ENCODE measurements at regions not wholly inside any gene's neighbourhood (a gene's known extent, or its start where the extent isn't known, plus 50 kb on each side); places are given as distances from the start of the nearest gene placed in this dataset.

DNA sequence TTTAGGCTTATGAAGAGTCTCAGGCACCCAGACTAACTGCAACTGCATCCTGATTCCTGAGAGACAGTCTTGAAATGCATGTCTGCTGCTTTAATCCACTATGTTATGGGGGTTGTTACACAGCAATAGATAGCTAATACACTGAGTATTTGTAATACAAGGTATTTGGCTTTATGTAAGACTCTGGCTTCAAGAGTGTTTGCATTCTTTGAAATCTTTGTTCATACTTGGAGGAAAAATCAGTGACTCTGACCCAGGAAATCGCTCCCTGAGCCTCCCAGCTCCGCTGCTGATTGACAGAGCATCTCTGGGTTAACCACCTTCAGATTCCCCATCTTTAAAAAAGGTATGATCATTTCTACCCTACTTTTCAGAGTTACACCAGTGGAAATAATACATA is 133.9 kb downstream of the MTPAP start:
- Histone ChIP-seq H3K4me1 (ENCODE audit: insufficient read depth, low read length) (no peaks in the 10 kb centered on the region), H3K23ac (ENCODE audit: insufficient read length, low read depth, low read length) (no peak overlapping the region), H4K20me1 (ENCODE audit: control insufficient read depth, insufficient read depth, insufficient read length) (no peaks in the 10 kb centered on the region), H2BK20ac (ENCODE audit: low read depth, low read length, poor library complexity, severe bottlenecking) (no peak overlapping the region), H3T11ph (ENCODE audit: low read length) (no peak overlapping the region), H4K91ac (ENCODE audit: insufficient read length, low read depth, low read length) (no peak overlapping the region), H3K23me2 (ENCODE audit: insufficient read length, low read depth, low read length, poor library complexity, severe bottlenecking) (no peaks in the 10 kb centered on the region), H3K79me1 (ENCODE audit: insufficient read depth, low read depth, low read length, poor library complexity, severe bottlenecking) (no peaks in the 10 kb centered on the region), H3K4ac (ENCODE audit: low read depth, low read length) (no peak overlapping the region), H2BK12ac (ENCODE audit: insufficient read length, low read depth, low read length) (no peak overlapping the region), H4K5ac (ENCODE audit: insufficient read length, low read depth, low read length) (no peak overlapping the region), H3K27ac (ENCODE audit: insufficient read length, low read depth, low read length) (no peak overlapping the region), H3K4me2 (ENCODE audit: insufficient read depth, insufficient read length, low read length) (no peak overlapping the region), H3K9ac (ENCODE audit: extremely low read depth, insufficient read length, low read length) (no peak overlapping the region), H2BK15ac (ENCODE audit: low read depth, low read length) (no peak overlapping the region), H2BK120ac (ENCODE audit: low read depth, low read length, poor library complexity, severe bottlenecking) (no peak overlapping the region), H3K79me2 (ENCODE audit: insufficient read depth, low read length) (no peaks in the 10 kb centered on the region), H2AK5ac (ENCODE audit: insufficient read length, low read length) (no peak overlapping the region), H3K27me3 (ENCODE audit: insufficient read depth, low read length) (no peaks in the 10 kb centered on the region), H2AFZ (ENCODE audit: low read length) (no peak overlapping the region), H4K8ac (replicated peaks; ENCODE audit: insufficient read length, low read depth, low read length) (no peak overlapping the region), H3K14ac (ENCODE audit: insufficient read depth, low read length) (no peak overlapping the region), H3K18ac (ENCODE audit: insufficient read length, low read depth, low read length) (no peak overlapping the region), H3K56ac (ENCODE audit: insufficient read length, low read depth, low read length) (no peak overlapping the region), H2BK5ac (ENCODE audit: insufficient read length, low read length) (no peak overlapping the region), H3K9me3 (ENCODE audit: control insufficient read depth, low read depth, low read length) (no peaks in the 10 kb centered on the region)
- Mint-ChIP-seq H3K27me3 (ENCODE audit: low read depth) (no peaks in the 10 kb centered on the region), H3K27ac (no peak overlapping the region; a peak in 1 of 7 replicates), H3K9me3 (peaks cover 0 to 1% of the 10 kb centered on the region in 2 experiments; a peak in 1 of 5 replicates), H3K4me1 (peaks cover 2 to 8% of the 10 kb centered on the region in 2 experiments; a peak in 2 of 4 replicates), H3K36me3 (ENCODE audit: insufficient read depth in 1 of 3, low read depth in 3 of 3) (no peaks in the 10 kb centered on the region), H3K4me3 (no peak overlapping the region)
- DNase-seq: no peak
- TF ChIP-seq, protein P1, sequence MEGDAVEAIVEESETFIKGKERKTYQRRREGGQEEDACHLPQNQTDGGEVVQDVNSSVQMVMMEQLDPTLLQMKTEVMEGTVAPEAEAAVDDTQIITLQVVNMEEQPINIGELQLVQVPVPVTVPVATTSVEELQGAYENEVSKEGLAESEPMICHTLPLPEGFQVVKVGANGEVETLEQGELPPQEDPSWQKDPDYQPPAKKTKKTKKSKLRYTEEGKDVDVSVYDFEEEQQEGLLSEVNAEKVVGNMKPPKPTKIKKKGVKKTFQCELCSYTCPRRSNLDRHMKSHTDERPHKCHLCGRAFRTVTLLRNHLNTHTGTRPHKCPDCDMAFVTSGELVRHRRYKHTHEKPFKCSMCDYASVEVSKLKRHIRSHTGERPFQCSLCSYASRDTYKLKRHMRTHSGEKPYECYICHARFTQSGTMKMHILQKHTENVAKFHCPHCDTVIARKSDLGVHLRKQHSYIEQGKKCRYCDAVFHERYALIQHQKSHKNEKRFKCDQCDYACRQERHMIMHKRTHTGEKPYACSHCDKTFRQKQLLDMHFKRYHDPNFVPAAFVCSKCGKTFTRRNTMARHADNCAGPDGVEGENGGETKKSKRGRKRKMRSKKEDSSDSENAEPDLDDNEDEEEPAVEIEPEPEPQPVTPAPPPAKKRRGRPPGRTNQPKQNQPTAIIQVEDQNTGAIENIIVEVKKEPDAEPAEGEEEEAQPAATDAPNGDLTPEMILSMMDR (conservative IDR thresholded peaks at IDR 0.05): no peak
- no CpG with 5 or more reads among the region's 2 CpGs for WGBS (ENCODE audit: extremely low coverage, insufficient read length, low lambda C conversion rate)
